ENCODE measurements at regions not wholly inside any gene's neighbourhood (a gene's known extent, or its start where the extent isn't known, plus 50 kb on each side); places are given as distances from the start of the nearest gene placed in this dataset.

DNA sequence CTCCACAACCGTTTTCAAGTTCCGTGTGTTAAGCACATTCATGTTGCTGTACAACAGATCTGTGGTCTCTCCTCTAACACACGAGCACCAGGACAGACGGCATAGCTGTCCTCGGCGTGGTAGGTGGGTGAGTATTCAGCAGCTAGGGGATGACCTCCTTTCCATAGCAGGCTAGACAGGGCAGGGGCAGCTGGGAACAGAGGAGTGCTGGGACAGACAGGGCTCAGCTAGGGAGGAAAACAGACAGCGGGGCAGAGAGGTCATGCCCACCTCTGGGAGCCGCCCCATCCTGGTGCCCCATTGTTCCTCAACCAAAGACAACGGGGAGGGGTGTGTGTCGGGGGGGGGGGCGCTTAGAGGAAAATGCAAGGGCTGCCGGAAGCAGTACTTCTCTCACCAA is 271.5 kb upstream of the FOXQ1 start:
- H3K9me3 ChIP-seq = no peaks in the 10 kb centered on the region
- H3K4me3 ChIP-seq = no peak overlapping the region
- 84 to 95% methylated on average over 5 to 12 of the region's 12 CpGs for WGBS, 2 donors (ENCODE audit: low coverage in 1 of 2)
- H3K36me3 ChIP-seq = no peaks in the 10 kb centered on the region
- ATAC-seq = no peak
- H3K27me3 ChIP-seq = no peaks in the 10 kb centered on the region
- TF ChIP-seq POLR2A (IDR thresholded peaks at IDR 0.05) = no peak
- TF ChIP-seq, protein P1, sequence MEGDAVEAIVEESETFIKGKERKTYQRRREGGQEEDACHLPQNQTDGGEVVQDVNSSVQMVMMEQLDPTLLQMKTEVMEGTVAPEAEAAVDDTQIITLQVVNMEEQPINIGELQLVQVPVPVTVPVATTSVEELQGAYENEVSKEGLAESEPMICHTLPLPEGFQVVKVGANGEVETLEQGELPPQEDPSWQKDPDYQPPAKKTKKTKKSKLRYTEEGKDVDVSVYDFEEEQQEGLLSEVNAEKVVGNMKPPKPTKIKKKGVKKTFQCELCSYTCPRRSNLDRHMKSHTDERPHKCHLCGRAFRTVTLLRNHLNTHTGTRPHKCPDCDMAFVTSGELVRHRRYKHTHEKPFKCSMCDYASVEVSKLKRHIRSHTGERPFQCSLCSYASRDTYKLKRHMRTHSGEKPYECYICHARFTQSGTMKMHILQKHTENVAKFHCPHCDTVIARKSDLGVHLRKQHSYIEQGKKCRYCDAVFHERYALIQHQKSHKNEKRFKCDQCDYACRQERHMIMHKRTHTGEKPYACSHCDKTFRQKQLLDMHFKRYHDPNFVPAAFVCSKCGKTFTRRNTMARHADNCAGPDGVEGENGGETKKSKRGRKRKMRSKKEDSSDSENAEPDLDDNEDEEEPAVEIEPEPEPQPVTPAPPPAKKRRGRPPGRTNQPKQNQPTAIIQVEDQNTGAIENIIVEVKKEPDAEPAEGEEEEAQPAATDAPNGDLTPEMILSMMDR (IDR thresholded peaks at IDR 0.05) = no peak
- TF ChIP-seq EP300 (IDR thresholded peaks at IDR 0.05) = no peak
- no peak for TF ChIP-seq POLR2AphosphoS5 (IDR thresholded peaks at IDR 0.05)
- H3K4me1 ChIP-seq = no peaks in the 10 kb centered on the region
- no peak overlapping the region for H3K27ac ChIP-seq

DNA sequence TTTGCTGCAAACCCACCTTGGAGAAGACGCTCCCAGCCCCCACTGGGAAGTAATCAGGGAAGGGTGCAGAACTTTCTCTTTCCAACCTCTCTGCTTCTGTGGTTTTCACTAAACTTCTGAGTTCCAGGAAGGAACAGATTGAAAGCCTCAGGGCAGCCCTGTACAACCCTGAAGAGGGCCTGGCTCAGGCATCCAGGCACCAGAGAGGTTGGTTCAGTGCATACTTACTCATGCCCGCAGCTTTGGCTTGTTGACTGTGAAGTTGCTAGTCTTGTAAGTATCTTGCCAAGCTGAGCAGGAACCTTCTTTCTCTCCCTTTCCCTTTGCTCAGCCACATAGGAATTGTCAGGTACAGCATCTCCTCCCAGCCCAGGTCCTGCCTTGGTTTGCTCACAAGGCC is 272.2 kb upstream of the FOXQ1 start:
- WGBS, 2 donors (ENCODE audit: low coverage in 1 of 2) = 60 to 93% methylated on average over 1 to 2 of the region's 2 CpGs
- no peak overlapping the region for H3K27ac ChIP-seq
- H3K4me1 ChIP-seq = no peaks in the 10 kb centered on the region
- TF ChIP-seq, protein P1 (IDR thresholded peaks at IDR 0.05) = no peak
- TF ChIP-seq POLR2AphosphoS5 (IDR thresholded peaks at IDR 0.05) (no peak), POLR2A (IDR thresholded peaks at IDR 0.05) (no peak), EP300 (IDR thresholded peaks at IDR 0.05) (no peak)
- no peak overlapping the region for H3K4me3 ChIP-seq
- no peaks in the 10 kb centered on the region for H3K9me3 ChIP-seq
- ATAC-seq = no peak
- no peaks in the 10 kb centered on the region for H3K36me3 ChIP-seq
- no peaks in the 10 kb centered on the region for H3K27me3 ChIP-seq

DNA sequence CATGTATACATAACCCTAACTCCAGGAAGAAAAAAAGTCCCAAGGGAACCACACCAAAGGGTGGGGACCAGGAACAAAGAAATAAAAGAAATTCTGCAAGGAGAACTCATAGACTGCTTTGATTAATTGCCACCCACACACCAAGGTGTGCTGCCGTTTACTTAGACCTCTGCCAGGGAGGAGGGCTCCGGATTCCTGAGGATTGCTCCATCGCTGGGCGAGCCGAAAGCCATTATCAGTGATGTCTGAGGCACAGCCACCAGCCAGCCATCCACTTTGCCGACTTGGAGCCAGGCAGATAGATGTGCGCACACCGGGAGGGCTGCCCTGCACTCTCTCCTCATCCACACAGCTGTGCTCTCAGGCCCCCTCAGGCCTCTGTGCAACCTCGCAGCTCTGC is 272.7 kb upstream of the FOXQ1 start:
- Histone ChIP-seq H3K27ac (no peak overlapping the region), H3K4me1 (no peaks in the 10 kb centered on the region), H3K27me3 (no peaks in the 10 kb centered on the region), H3K36me3 (no peaks in the 10 kb centered on the region), H3K9me3 (no peaks in the 10 kb centered on the region), H3K4me3 (no peak overlapping the region)
- WGBS, 2 donors (ENCODE audit: low coverage in 1 of 2) = 83% methylated on average over 6 of the region's 9 CpGs; no CpG with 5 or more reads in 1 of the 2 donors
- ATAC-seq = no peak
- TF ChIP-seq EP300 (IDR thresholded peaks at IDR 0.05) = no peak
- no peak for TF ChIP-seq POLR2AphosphoS5 (IDR thresholded peaks at IDR 0.05)
- TF ChIP-seq POLR2A (IDR thresholded peaks at IDR 0.05) = no peak
- TF ChIP-seq, protein P1 (IDR thresholded peaks at IDR 0.05) = no peak

DNA sequence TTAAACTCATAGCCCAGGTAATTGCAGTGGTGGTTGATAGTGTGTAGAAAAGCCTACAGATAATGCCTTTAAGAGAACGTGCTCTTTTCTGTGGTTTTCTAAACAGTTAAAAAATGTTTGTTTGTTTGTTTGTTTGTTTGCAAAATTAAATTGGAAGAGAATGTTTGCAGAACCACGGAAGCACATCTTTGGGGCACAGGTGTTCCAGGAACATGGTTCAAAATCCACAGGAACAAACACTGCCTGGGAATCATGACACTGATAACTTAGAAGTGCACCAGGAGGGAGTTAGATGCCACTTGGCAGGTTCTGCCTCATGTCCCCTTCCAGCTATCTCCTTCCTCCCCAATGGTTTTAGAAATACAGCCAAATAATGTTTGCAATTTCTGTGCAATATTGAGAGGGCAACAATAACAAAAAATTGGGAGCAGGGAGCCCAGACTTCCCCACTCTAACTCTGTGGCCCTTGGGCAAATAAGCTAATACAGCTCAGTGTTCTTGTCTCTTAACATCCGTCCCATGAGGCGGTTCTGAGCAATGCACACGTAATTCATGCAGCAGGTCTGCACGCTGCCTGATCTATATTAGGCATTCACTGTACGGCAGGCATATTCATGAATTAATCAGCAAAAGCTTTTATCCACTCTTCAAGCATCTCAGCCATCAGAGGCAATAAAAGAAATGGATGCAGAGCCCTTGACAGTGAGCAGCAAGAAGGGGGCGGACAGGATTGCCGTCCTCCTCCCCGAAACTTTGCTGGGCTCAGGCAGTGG is 274.3 kb upstream of the FOXQ1 start:
- H3K4me1 ChIP-seq = no peaks in the 10 kb centered on the region
- ATAC-seq = no peak
- H3K27ac ChIP-seq = no peak overlapping the region
- H3K36me3 ChIP-seq = no peaks in the 10 kb centered on the region
- 73 to 88% methylated on average over 8 to 10 of the region's 10 CpGs for WGBS, 2 donors (ENCODE audit: low coverage in 1 of 2)
- H3K27me3 ChIP-seq = no peaks in the 10 kb centered on the region
- TF ChIP-seq POLR2AphosphoS5 (IDR thresholded peaks at IDR 0.05) = no peak
- TF ChIP-seq, protein P1 (IDR thresholded peaks at IDR 0.05) = no peak
- TF ChIP-seq POLR2A (IDR thresholded peaks at IDR 0.05) = no peak
- TF ChIP-seq EP300 (IDR thresholded peaks at IDR 0.05) = no peak
- no peak overlapping the region for H3K4me3 ChIP-seq
- no peaks in the 10 kb centered on the region for H3K9me3 ChIP-seq

DNA sequence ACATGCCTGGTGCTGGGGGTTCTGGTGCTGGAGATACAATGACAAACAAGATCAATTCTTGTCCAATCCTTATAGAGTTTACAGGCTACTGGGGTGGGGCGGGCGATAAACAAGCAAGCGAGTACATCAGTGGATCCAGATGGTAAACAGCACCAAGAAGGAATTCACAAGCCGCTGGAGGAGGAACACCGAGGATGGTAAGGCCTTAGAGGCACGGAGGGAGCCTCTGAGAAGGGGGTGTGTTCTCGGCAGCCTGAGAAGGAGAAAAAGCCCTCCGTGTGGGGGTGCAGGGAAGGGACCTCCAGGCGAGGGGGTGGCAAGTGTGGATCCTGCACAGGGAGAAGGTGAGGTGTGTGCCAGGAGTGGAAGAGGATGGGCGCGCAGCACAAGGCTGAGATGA is 276.5 kb upstream of the FOXQ1 start:
- H3K4me1 ChIP-seq = no peaks in the 10 kb centered on the region
- no peaks in the 10 kb centered on the region for H3K9me3 ChIP-seq
- H3K27me3 ChIP-seq = no peaks in the 10 kb centered on the region
- WGBS, 2 donors (ENCODE audit: low coverage in 1 of 2) = 71 to 73% methylated on average over 5 to 10 of the region's 11 CpGs
- H3K36me3 ChIP-seq = no peaks in the 10 kb centered on the region
- no peak overlapping the region for H3K27ac ChIP-seq
- no peak for ATAC-seq
- H3K4me3 ChIP-seq = no peak overlapping the region
- TF ChIP-seq EP300 (IDR thresholded peaks at IDR 0.05) = no peak
- TF ChIP-seq POLR2A (IDR thresholded peaks at IDR 0.05) = no peak
- TF ChIP-seq, protein P1 (IDR thresholded peaks at IDR 0.05) = no peak
- TF ChIP-seq POLR2AphosphoS5 (IDR thresholded peaks at IDR 0.05) = no peak
